Aorta (tissue), 5 donors: ENCODE measurements at regions not wholly inside any gene's neighbourhood (a gene's known extent, or its start where the extent isn't known, plus 50 kb on each side); places are given as distances from the start of the nearest gene placed in this dataset.
A peak's percentile ranks its signal among the peaks of the same experiment; 100 is the strongest.

Experiments used
- ATAC-seq: fragments of 200-7000 bp; cut with Tn5 transposase; one replicate; pipeline ENCODE4 v1.9.1; 2022; ENCODE audit warnings: moderate library complexity; ENCODE audit not compliant: low FRiP score
- DNase-seq, 2 donors: peaks; one replicate each; pipeline ENCODE4 v3.0.0-alpha.2; 2020
- H3K27ac ChIP-seq, 2 donors: one replicate each; pipeline ENCODE4 v1.5.1; 2013; ENCODE audit warnings: low read length in 2 of 2, mild to moderate bottlenecking in 2 of 2, moderate library complexity in 2 of 2, control low read depth in 1 of 2, inconsistent platforms in 1 of 2, low read depth in 1 of 2
- H3K27me3 ChIP-seq, 2 donors: one replicate each; pipeline ENCODE4 v1.6.1; 2013; ENCODE audit warnings: control low read depth in 1 of 2, low read length in 1 of 2, mild to moderate bottlenecking in 1 of 2, moderate library complexity in 1 of 2; ENCODE audit not compliant: insufficient read depth in 2 of 2, control insufficient read depth in 1 of 2
- H3K36me3 ChIP-seq, 2 donors: one replicate each; pipeline ENCODE4 v1.6.1; 2013; ENCODE audit warnings: control low read depth in 1 of 2, low read length in 1 of 2, mild to moderate bottlenecking in 1 of 2; ENCODE audit not compliant: insufficient read depth in 2 of 2, control insufficient read depth in 1 of 2
- H3K4me1 ChIP-seq, 2 donors: one replicate each; pipeline ENCODE4 v1.6.1; 2013; ENCODE audit warnings: low read length in 2 of 2, control low read depth in 1 of 2, mild to moderate bottlenecking in 1 of 2, moderate library complexity in 1 of 2; ENCODE audit not compliant: insufficient read depth in 2 of 2, control insufficient read depth in 1 of 2
- H3K4me3 ChIP-seq, 2 donors: one replicate each; pipeline ENCODE4 v1.5.1; 2013; ENCODE audit warnings: low read length in 2 of 2, control low read depth in 1 of 2, mild to moderate bottlenecking in 1 of 2
- H3K9me3 ChIP-seq: one replicate; pipeline ENCODE4 v1.6.1; 2013; ENCODE audit warnings: mild to moderate bottlenecking, low read length; ENCODE audit not compliant: control insufficient read depth
- WGBS, 2 donors: extraction: QIAGEN DNeasy Blood & Tissue Kit; methylation state at CpG; one replicate each; pipeline ENCODE4 v1.1.7; 2013; 5-methylcytosine and 5-hydroxymethylcytosine counted together
- intact Hi-C, 2 donors: fragments of 100-400 bp; cut with DNase I; formaldehyde crosslinking; loops; one replicate each; pipeline versions ENCODE4 v1.14.2 to v1.15.0; 2022
- donor health status: healthy with polysubstance abuse.
- donor health status: Bipolar disorder and iron deficiency.
- donor health status: DM: no; HTN: no; CAD: no.
- donor health status: DM: no; HTN: no; CAD: no.
- donor health status: DM: yes; HTN: yes; CAD: no.

GRCh38 chr10:132133449-132134240 is 53.1 kb upstream of the DPYSL4 start:
- H3K4me1 ChIP-seq = no peaks in the 10 kb centered on the region

GRCh38 chr10:132134241-132135052 is 52.3 kb upstream of the DPYSL4 start:
- no peaks in the 10 kb centered on the region for H3K36me3 ChIP-seq
- no peak overlapping the region for H3K4me3 ChIP-seq
- WGBS, 2 donors = 75 to 77% methylated on average over 37 to 38 of the region's 38 CpGs
- peak; percentile 14 to 62 for DNase-seq
- intact Hi-C loops = no loop called here
- ATAC-seq = no peak
- no peak overlapping the region for H3K27ac ChIP-seq
- no peaks in the 10 kb centered on the region for H3K9me3 ChIP-seq
- no peaks in the 10 kb centered on the region for H3K4me1 ChIP-seq
- no peaks in the 10 kb centered on the region for H3K27me3 ChIP-seq

More at GRCh38 chr10:132133449-132134240, 53.1 kb upstream of the DPYSL4 start:
- 81 to 83% methylated on average over 29 to 32 of the region's 32 CpGs for WGBS, 2 donors
- H3K27ac ChIP-seq = no peak overlapping the region
- H3K9me3 ChIP-seq = peaks cover 2% of the 10 kb centered on the region
- H3K4me3 ChIP-seq = no peak overlapping the region
- intact Hi-C loops = no loop called here
- H3K36me3 ChIP-seq = no peaks in the 10 kb centered on the region
- ATAC-seq (no peak), DNase-seq (peak; percentile 38 to 68)
- H3K27me3 ChIP-seq = no peaks in the 10 kb centered on the region

- Histone ChIP-seq H3K4me1 (no peaks in the 10 kb centered on the region), H3K36me3 (no peaks in the 10 kb centered on the region), H3K27me3 (no peaks in the 10 kb centered on the region), H3K27ac (no peak overlapping the region), H3K4me3 (no peak overlapping the region), H3K9me3 (no peaks in the 10 kb centered on the region)
- ATAC-seq (no peak), DNase-seq (peak; percentile 30 to 71)
- 81 to 86% methylated on average over 39 of the region's 39 CpGs for WGBS, 2 donors
- intact Hi-C loops = no loop called here
These were observed 51.5 kb upstream of the DPYSL4 start for GRCh38 chr10:132135053-132135872.

GRCh38 chr10:132136097-132136521 is 50.6 kb upstream of the DPYSL4 start:
- H3K4me3 ChIP-seq = no peak overlapping the region
- intact Hi-C loops = no loop called here
- 77 to 86% methylated on average over 20 to 22 of the region's 22 CpGs for WGBS, 2 donors
- no peak overlapping the region for H3K27ac ChIP-seq
- H3K9me3 ChIP-seq = no peaks in the 10 kb centered on the region
- ATAC-seq (no peak), DNase-seq (peak; percentile 34 to 73)
- no peaks in the 10 kb centered on the region for H3K27me3 ChIP-seq
- no peaks in the 10 kb centered on the region for H3K4me1 ChIP-seq
- H3K36me3 ChIP-seq = no peaks in the 10 kb centered on the region

GRCh38 chr10:132136689-132137088 is 50.1 kb upstream of the DPYSL4 start:
- DNase-seq = peak; percentile 10 to 31
- H3K4me3 ChIP-seq = no peak overlapping the region
- H3K27ac ChIP-seq = no peak overlapping the region
- intact Hi-C loops = no loop called here
- no peak for ATAC-seq
- no peaks in the 10 kb centered on the region for H3K4me1 ChIP-seq
- H3K27me3 ChIP-seq = no peaks in the 10 kb centered on the region
- 75 to 79% methylated on average over 10 of the region's 10 CpGs for WGBS, 2 donors
- no peaks in the 10 kb centered on the region for H3K36me3 ChIP-seq
- no peaks in the 10 kb centered on the region for H3K9me3 ChIP-seq
